HL-60/S4 treated with retinoic acid at 250 ng/mL for 4 days and 3 days (cell line): ENCODE measurements at regions not wholly inside any gene's neighbourhood (a gene's known extent, or its start where the extent isn't known, plus 50 kb on each side); places are given as distances from the start of the nearest gene placed in this dataset.

ENCODE experiments used
- in situ Hi-C: fragments of 300-500 bp; cut with MboI; formaldehyde crosslinking; loops from 2 replicates; pipeline ENCODE4 v1.7.0; 2022; ENCODE audit warnings: low sequenced_read_pairs

DNA sequence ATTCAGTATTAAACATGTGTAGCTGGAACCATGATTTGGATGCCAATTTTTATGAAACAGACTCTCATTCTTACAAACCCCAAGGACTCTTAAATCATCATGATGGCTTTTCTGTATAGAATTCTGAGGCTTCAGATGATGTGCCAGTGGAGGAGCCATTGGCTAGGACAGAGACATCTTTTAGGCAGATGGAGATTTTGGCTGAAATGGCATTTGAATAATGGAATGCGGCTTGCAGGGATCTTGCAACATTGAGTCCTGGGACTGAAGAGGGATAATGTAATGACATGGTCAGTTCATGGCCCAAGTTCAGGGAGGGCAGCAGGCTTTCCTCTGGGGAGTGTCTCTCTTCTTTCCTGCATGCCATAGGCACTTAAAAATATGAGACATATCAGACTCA is 172.4 kb downstream of the ABCA8 start:
- in situ Hi-C loops, result no loop called here

DNA sequence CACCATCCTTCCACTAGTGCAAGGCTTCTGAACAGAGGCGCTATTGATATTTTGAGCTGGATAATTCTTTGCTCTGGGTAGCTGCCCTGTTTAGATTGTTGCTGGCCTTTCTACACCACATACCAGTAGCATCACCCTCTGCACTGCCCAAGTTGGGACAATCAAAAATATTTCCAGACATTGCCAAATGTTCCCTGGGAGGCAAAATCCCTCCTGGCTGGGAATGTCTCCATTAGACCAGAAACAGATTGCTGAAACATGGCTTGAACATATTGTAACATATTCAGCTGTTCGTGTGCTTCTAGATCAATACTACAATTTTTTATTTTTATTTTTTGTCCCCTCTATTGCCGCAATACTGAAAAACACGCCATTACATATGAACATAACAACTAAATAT is 174.6 kb downstream of the ABCA8 start:
- in situ Hi-C loops, result no loop called here

DNA sequence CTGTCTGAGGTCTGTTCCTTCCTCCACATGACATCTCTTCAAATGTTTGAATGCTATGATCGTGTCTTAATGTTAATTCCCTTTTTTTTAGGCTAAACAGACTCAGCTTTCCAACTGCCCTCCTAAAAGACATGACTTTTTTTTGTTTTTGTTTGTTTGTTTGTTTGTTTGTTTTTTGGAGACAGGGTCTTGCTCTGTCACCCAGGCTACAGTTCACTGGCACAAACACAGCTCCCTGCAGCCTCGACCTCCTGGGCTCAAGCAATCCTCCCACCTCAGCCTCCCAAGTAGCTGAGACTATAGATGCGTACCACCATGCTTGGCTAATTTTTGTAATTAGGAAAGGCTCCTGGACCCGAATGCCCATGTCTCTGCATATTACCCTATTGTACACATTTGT is 176.5 kb downstream of the ABCA8 start:
- in situ Hi-C loops, result loop anchor here (5.0 kb wide), 2 partner anchors 194 to 449 kb away; partner anchors contain the start of gene ABCA10

DNA sequence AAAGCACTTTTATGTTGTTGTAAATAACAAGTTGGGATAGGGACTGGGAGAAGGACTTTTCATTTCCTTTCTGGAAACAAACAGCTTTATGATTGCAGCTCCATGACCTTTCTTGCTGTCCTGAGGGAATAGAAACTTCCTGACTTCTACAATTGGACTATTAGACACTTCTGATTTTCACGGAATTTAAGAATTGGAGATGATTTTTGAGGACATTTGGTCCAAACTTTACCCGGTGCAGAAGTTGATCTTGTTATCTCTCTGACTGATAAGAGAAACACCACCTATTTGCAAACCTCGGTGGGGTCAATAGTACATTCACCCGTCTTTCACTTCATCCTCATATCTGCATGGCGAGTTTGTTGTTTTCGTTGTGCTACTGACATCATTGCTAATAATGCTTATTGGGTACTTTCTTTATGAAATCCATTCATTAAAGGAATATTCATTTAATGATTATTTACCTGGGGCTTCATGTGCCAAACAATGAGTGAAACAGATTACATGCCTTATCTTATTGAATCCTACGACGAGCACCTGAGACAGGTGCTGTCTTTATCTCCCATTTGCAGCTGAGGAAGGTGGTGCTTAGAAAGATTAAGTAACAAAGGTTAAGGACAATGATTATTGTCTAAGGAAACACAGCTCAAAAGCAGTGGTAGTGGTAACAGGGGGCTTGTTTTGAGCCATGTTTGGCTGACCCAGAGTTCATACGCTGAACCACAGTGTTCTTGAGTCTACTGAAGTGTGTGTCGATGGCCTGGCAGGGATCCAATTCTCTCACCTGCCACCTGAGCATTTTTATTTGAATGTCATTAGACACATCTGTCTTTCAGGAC is 176.9 kb upstream of the FAM20A start:
- in situ Hi-C loops, result loop anchor here (5.0 kb wide), 2 partner anchors 194 to 449 kb away; partner anchors contain the start of gene ABCA10

DNA sequence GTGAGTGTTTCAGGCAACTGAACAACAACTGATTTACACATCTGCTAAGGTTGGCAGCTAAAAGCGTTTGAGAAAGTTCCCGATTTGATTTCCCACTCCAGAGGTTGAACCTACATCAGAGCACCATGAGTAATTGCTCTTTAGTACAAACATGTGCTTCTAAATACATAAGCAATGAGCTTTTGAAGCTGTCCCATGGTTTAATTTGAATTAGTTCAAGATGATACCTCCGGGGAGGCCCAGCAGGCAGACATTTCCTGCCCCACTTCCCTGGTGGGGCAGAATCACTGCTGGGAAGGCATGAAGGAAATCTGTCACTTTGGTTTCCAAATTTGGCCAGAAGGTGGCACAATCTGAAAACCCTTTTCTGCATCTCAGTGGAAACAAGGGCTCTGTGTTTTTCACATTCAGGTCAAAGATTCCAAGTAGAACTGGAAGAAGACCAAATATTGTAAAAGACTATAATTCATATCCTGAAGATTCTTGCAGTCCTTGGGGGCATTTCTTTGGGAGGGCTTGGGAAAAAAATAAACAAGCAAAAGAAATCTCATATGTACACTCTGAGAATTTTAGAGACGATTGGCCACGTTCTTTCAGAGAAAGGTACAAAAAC is 176.2 kb upstream of the FAM20A start:
- in situ Hi-C loops, result loop anchor here (5.0 kb wide), 2 partner anchors 195 to 450 kb away; partner anchors contain the start of gene ABCA10

DNA sequence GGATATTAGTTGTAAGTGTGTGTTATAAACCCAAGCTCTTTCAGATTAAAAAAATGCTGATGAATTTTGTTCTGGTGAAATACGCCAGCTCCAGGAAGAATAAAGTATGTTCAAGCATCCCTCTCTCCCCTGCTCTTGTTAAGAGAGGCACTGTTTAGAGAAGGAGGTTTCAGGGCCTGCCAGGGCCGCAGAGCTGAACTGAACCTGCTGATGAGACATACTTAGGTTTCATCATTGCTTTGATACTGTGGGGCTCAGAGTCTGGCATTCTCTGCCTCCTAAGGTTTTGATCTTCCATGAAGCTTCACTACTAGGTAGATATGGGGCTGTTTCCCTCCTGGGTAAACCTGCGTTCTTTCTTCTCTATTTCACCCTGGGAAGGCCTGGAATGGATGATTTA is 175.3 kb upstream of the FAM20A start:
- in situ Hi-C loops, result loop anchor here (5.0 kb wide), 2 partner anchors 196 to 451 kb away; partner anchors contain the start of gene ABCA10

DNA sequence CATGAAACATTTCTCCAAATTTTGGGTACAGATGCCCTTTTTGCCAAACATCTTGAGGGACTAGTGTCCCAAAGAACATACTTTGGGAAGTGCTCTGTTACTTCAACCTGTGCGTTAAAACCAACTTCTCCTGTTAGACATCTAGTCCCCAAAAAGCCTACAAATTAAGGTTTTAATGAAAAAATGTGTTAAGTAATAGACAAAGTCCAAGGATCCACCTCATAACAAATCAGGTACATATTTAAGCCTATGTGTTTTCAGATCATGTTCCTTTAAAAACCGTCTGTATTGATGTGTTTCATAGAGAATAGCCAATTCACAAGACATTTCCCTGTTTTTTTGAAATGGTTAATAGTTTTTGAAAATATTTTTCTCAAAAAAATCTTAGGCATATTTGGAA is 174.8 kb upstream of the FAM20A start:
- in situ Hi-C loops, result loop anchor here (5.0 kb wide), 2 partner anchors 196 to 451 kb away; partner anchors contain the start of gene ABCA10

DNA sequence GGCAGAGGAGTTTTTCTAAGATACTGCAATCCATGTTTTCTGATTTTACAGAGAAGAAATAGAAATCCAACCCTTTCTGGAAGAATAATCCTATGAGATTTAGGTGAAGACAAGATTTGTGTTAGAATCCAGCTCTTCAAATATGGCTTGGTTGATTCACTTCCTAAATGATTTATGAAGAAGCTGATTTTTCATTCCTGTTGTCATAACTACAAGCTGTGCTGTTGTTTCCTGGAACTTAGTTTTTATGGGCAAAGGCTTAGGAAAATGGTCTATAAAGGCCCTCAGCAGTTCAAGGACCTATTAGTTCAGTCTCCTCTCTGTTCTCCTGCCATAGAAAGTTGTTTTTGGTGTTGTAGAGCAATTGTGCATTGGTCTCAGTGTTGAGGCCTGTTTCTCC is 174.2 kb upstream of the FAM20A start:
- in situ Hi-C loops, result loop anchor here (5.0 kb wide), 2 partner anchors 197 to 452 kb away; partner anchors contain the start of gene ABCA10

DNA sequence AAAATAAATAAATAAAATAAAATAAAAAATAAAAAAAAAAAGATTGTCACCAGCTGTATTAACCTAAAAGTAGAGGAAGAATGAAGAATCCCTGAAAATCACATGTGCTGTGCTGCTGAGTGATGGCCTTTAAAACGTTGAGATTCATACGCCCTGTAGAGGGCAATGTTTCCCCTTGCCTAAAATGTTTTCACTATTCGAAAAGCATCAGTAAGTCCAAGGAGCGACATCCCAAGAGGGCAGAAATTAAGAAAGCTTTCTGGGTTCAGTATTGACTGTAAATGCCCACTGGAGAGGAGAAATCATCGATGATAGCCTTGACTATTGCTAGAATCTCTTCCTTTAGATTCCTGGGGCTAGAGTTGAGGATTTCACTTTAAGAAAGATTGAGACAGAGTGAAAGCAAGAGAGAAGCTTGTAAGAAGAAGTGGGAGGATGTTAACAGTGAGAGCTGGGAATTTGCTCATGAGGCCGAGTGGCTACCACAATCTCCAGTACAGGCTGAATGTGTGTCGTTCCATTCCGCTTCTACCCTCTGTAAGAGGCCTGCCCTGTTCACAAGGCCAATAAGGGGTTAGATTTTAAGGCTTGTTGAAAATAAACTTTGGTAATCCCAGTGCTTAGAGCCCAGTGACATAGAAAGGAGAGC is 170.8 kb upstream of the FAM20A start:
- in situ Hi-C loops, result loop anchor here (25.0 kb wide), 1 partner anchor 235 kb away; no protein-coding TSS in a partner anchor

DNA sequence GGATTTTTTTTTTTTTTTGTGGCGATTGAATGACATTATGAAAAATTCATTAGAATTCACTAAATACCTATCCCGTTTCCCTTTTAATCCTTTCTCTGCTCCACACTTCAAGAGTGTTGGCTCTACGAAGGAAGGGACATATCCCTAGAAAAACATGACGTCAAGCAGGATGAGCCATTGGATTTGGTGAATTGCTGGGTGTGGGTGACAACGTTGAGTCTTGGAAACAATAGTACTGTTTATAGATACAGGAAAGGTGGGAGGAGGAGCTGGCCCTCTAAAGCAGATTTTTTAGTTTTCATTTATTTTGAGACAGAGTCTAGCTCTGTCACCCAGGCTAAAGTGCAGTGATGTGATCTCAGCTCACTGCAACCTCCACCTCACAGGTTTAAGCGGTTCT is 167.6 kb upstream of the FAM20A start:
- in situ Hi-C loops, result loop anchor here (25.0 kb wide), 1 partner anchor 232 kb away; no protein-coding TSS in a partner anchor

DNA sequence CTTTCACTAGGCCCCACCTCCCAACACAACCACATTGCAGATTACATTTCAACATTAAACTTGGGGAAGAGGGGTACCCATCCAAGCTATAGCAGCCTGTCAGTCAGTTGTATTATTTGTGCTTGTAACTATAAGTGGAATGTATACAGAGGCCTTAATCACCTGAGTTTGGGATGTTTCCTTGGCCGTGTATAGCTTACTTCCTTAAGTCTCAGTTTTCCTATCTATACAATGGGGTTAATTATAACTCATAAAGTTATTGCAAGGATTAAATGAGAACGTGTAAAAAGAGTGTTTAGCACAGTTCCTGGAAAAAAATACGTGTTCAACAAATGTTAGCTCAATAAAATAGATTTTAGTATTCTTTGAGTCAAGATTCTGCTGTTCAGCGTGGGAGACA is 165.5 kb upstream of the FAM20A start:
- in situ Hi-C loops, result loop anchor here (25.0 kb wide), 1 partner anchor 229 kb away; no protein-coding TSS in a partner anchor

DNA sequence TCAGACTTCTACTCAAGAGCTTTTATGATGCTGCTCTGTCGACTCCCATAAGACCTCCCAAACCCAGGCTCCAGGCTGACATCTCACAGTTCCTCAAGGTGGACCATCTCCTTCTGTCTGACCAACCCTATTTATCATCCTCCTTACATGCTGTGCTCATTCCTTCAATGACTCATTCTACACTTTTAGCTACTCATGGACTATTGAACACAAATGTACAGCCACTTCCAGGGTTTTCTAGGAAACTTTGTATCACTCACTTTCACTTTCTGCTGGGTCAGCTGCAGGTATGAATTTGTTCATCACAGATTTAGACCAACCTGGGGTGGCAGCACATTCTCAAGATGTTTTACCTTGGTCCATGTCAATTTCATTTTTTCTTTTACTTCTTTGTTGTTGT is 162.4 kb upstream of the FAM20A start:
- in situ Hi-C loops, result loop anchor here (25.0 kb wide), 1 partner anchor 226 kb away; no protein-coding TSS in a partner anchor

DNA sequence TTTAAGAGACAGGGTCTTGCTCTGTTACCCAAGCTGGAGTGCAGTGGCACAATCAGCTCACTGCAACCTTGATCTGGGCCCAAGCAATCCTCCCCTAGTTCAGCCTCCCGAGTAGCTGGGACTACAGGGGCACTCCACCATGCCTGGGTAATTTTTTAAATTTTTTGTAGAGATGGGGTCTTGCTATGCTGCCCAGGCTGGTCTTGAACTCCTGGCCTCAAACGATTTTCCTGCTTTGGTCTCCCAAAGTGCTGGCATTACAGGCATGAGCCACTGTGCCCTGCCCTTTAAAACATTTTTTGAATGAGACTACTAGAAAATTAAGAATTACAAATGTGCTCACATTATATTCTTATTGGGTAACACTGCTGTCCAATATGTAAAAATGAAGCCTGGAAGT is 161.7 kb upstream of the FAM20A start:
- in situ Hi-C loops, result loop anchor here (25.0 kb wide), 1 partner anchor 226 kb away; no protein-coding TSS in a partner anchor

DNA sequence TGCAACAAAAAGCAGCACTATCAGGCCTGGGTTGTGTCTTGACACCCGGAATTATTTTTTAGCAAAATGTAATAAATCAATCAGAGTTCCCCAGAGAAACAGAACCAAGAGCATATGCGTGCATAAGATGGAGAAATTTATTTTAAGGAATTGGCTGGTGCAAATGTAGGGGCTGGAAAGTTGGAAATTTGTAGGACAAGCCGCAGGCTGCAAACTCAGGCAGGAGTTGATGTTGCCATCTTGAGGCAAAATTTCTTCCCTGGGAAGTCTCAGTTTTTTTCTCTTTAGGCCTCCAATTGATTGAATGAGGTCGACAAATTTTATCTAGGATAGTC is 158.9 kb upstream of the FAM20A start:
- in situ Hi-C loops, result loop anchor here (25.0 kb wide), 1 partner anchor 223 kb away; no protein-coding TSS in a partner anchor

DNA sequence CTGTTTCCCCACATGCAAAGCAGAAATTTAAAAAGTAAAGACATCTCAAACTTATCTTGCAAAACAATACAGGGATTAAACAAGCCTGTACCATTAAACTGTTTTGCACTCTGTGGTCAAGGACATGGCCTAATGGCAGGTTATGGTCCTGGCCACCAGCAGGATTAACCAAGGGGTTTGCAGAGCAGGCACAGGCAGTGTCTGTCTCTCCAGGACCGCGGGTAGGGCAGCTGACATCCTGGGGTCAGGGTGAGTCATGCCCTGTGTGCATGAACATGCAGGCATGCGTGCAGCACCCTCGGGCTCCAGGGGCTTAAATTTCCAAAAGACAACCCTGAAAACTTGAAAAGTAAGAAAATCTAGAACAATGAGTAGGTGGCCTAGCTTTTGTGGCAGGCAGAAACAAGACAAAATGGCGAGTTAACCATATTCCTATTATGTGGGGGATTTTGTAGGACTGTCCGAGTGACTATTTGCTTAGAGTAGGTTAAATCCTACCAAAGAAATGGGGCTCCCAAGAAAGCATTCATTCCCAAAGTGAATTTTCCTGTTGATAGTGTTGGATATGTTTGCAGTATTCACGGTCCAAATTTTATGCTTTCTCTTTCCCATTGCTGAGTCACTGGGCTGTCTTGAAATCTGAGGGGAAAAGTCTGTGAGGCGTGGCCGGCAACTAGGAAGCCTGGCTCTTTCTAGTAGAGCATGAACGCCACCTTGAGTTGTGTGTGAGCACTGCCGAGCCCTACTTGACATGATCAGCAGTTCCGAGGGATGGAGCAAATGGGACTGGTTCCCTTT is 158.4 kb upstream of the FAM20A start:
- in situ Hi-C loops, result loop anchor here (25.0 kb wide), 1 partner anchor 222 kb away; no protein-coding TSS in a partner anchor

DNA sequence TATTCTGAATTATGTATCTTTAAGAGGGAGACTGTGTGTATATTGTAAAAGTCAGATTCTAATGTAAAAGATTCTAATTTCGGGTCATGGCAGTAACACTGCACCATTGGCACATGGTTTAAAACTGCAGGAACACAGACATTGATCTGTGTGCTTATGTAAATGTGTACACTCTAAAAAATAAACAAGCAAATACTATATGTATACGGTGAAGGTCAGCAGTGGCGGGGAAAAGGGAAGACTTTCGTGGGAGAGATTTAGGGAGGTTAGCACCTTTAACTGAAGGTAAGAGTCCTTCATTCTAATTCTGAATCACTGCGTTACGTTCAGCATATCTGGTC is 157.8 kb upstream of the FAM20A start:
- in situ Hi-C loops, result loop anchor here (25.0 kb wide), 1 partner anchor 222 kb away; no protein-coding TSS in a partner anchor

DNA sequence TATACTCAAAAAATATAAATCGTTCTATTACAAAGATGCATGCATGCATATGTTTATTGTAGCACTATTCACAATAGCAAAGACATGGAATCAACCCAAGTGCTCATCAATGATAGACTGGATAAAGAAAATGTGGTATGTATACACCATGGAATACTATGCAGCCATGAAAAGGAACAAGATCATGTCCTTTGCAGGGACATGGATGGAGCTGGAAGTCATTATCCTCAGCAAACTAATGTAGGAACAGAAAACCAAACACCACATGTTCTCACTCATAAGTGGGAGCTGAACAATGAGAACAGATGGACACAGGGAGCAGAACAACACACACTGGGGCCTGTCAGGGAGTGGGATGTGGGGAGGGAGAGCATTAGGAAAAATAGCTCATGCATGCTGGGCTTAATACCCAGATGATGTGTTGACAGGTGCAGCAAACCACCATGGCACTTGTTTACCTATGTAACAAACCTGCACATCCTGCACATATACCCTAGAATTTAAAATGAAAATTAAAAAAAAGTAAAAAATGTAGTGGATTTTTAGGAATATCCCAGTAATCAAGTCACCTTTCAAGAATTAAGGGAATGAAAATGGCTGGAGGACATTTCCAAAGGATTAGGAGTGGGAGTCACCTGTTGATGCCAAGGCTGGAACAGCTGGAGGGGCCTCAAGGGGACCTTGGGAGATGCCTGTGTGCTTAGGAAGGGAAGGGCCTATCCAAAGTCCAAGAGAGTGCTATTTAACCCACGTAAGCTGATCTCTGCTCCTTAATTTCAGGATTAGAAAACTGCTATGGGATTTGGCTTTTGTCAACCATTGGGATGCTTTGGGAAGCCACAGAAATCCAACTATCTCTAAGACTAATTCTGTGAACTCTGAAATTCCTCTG is 156.9 kb upstream of the FAM20A start:
- in situ Hi-C loops, result loop anchor here (25.0 kb wide), 1 partner anchor 221 kb away; no protein-coding TSS in a partner anchor

DNA sequence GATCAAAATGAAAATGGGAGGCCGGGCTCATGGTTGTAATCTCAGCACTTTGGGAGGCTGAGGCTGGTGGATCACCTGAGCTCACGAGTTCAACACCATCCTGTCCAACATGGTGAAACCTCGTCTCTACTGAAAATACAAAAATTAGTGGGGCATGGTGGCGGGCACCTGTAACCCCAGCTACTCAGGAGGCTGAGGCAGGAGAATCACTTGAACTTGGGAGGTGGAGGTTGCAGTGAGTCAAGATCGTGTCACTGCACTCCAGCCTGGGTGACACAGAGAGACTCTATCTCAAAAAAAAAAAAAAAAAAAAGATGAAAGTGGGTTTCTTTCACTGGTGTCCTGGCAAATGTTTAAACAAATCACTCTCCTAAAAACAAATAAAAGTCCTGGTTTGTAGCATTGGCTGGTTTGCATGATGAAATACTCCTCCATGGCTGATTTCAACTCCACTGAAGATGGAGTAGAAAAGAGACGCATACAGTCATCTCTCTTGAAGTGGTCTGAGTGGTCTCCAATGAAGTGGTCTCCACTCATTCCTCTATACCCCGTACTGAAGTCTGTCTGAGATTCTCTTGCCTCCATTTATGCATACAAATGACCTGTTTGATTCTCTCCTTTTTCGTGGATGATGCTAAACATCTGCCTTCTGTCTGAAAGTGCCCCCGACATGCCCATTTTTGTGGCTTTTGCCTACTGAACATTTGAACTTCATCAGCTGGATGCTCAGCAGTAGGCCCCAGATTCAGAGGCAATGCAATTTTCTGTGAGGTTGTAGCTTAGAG is 153.0 kb upstream of the FAM20A start:
- in situ Hi-C loops, result loop anchor here (25.0 kb wide), 1 partner anchor 217 kb away; no protein-coding TSS in a partner anchor
